SK-N-SH treated with all-trans-retinoic acid at 6 μM for 48 hours (cell line): ENCODE measurements at regions not wholly inside any gene's neighbourhood (a gene's known extent, or its start where the extent isn't known, plus 50 kb on each side); places are given as distances from the start of the nearest gene placed in this dataset.

Experiments
- BACH2 ChIP-seq: fragments of 250-450 bp; sonication (Bioruptor Pico); IDR thresholded peaks from 2 replicates; pipeline ENCODE4 v1.9.0; 2021; ENCODE audit warnings: mild to moderate bottlenecking, borderline replicate concordance
- CSDC2 ChIP-seq: fragments of 250-450 bp; sonication (Bioruptor Pico); IDR thresholded peaks from 2 replicates; pipeline ENCODE4 v1.5.0; 2020; ENCODE audit warnings: mild to moderate bottlenecking, moderate library complexity
- ESRRG ChIP-seq: fragments of 250-450 bp; sonication (Bioruptor Pico); IDR thresholded peaks from 2 replicates; pipeline ENCODE4 v1.6.1; 2021; ENCODE audit warnings: mild to moderate bottlenecking
- OSR1 ChIP-seq: fragments of 250-450 bp; sonication (Bioruptor Pico); IDR thresholded peaks from 2 replicates; pipeline ENCODE4 v1.8.0; 2022; ENCODE audit warnings: moderate library complexity, mild to moderate bottlenecking, inconsistent platforms
- PATZ1 ChIP-seq: fragments of 250-450 bp; sonication (Bioruptor Pico); IDR thresholded peaks from 2 replicates; pipeline ENCODE4 v1.8.0; 2020; ENCODE audit warnings: mild to moderate bottlenecking, moderate library complexity, borderline replicate concordance
- RARB ChIP-seq: fragments of 250-450 bp; sonication (Bioruptor Pico); IDR thresholded peaks from 2 replicates; pipeline ENCODE4 v1.8.0; 2021; ENCODE audit warnings: mild to moderate bottlenecking, moderate library complexity
- TOX ChIP-seq: fragments of 250-450 bp; sonication (Bioruptor Pico); IDR thresholded peaks from 2 replicates; pipeline ENCODE4 v1.8.0; 2021; ENCODE audit warnings: mild to moderate bottlenecking, moderate library complexity, borderline replicate concordance
- ZFP30 ChIP-seq: fragments of 450-650 bp; formaldehyde crosslinking; IDR thresholded peaks from 2 replicates; pipeline ENCODE4 v1.5.0; 2022; ENCODE audit warnings: mild to moderate bottlenecking, moderate library complexity
- ZNF565 ChIP-seq: fragments of 450-650 bp; formaldehyde crosslinking; conservative IDR thresholded peaks from 2 replicates; pipeline ENCODE4 v1.5.0; 2020; ENCODE audit warnings: low read depth, mild to moderate bottlenecking, moderate library complexity
- TF ChIP-seq, protein P1 (sequence below): fragments of 250-450 bp; sonication (Bioruptor Pico); IDR thresholded peaks from 2 replicates; pipeline ENCODE4 v1.5.1; 2020; ENCODE audit warnings: low read depth, mild to moderate bottlenecking, moderate library complexity

DNA sequence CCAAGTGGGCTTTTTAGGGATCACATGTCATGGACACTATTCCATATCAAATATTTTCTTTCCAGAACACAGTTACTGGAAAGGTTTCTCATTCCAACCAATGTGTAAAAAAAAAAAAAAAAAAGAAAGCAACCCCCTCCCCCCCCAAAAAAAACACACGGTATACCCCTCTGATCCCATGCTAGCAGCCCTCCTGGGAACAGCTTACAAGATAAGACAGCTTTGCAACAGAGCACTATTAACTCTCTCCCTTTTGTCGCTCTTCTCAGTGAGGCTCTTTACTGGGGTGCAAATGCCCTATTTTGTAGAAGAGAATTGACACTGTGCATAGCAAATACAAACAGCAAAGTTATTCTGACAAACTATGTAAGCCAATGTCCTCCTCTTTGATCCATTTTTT, 161.2 kb downstream of the NTMT2 start:
- no peak for TF ChIP-seq CSDC2 (CRISPR knock-in tag)
- no peak for TF ChIP-seq ZNF565
- no peak for TF ChIP-seq TOX (CRISPR knock-in tag)
- TF ChIP-seq PATZ1 (CRISPR knock-in tag), result no peak
- TF ChIP-seq ZFP30 (CRISPR knock-in tag), result no peak
- no peak for TF ChIP-seq ESRRG (CRISPR knock-in tag)
- no peak for TF ChIP-seq BACH2 (CRISPR knock-in tag)
- no peak for TF ChIP-seq RARB
- TF ChIP-seq, protein P1, sequence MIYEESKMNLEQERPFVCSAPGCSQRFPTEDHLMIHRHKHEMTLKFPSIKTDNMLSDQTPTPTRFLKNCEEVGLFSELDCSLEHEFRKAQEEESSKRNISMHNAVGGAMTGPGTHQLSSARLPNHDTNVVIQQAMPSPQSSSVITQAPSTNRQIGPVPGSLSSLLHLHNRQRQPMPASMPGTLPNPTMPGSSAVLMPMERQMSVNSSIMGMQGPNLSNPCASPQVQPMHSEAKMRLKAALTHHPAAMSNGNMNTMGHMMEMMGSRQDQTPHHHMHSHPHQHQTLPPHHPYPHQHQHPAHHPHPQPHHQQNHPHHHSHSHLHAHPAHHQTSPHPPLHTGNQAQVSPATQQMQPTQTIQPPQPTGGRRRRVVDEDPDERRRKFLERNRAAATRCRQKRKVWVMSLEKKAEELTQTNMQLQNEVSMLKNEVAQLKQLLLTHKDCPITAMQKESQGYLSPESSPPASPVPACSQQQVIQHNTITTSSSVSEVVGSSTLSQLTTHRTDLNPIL (CRISPR knock-in tag), result no peak
- TF ChIP-seq OSR1, result no peak
